WTC11 (cell line): ENCODE measurements at regions not wholly inside any gene's neighbourhood (a gene's known extent, or its start where the extent isn't known, plus 50 kb on each side); places are given as distances from the start of the nearest gene placed in this dataset.

Source experiments
- ATAC-seq: fragments of 200-7000 bp; cut with Tn5 transposase; 2 replicates; pipeline ENCODE4 v1.10.0; 2021; ENCODE audit warnings: mild to moderate bottlenecking, moderate library complexity
- CTCF ChIA-PET: fragments of 300-600 bp; sonication (Branson Sonifier 250); formaldehyde crosslinking; loops from one replicate; lab custom pipeline; 2021; ENCODE audit warnings: antibody characterized with exemption; lab: Charles Lee
- POLR2A ChIA-PET: fragments of 350-600 bp; sonication (Branson Sonifier 250); formaldehyde crosslinking; loops from one replicate; lab custom pipeline; 2021; ENCODE audit warnings: antibody characterized with exemption; lab: Charles Lee
- DNase-seq: peaks from one replicate; pipeline ENCODE4 v3.0.0; 2021; ENCODE audit warnings: low spot score
- H3K27ac Mint-ChIP-seq: 2 replicates; pipeline ENCODE4 v1.8.0; 2021; ENCODE audit warnings: mixed read lengths
- H3K27me3 Mint-ChIP-seq: 2 replicates; pipeline ENCODE4 v1.8.0; 2021; ENCODE audit warnings: low read depth, mild to moderate bottlenecking, moderate library complexity, mixed read lengths
- H3K36me3 Mint-ChIP-seq: 2 replicates; pipeline ENCODE4 v1.8.0; 2021; ENCODE audit warnings: mixed read lengths
- H3K4me1 Mint-ChIP-seq: 2 replicates; pipeline ENCODE4 v1.8.0; 2022; ENCODE audit warnings: mixed read lengths
- H3K4me3 Mint-ChIP-seq: 2 replicates; pipeline ENCODE4 v1.8.0; 2021; ENCODE audit warnings: mild to moderate bottlenecking, moderate library complexity, mixed read lengths
- H3K9me3 Mint-ChIP-seq: 2 replicates; pipeline ENCODE4 v1.8.0; 2021; ENCODE audit warnings: mixed read lengths
- ATF1 ChIP-seq: sonication (generic); formaldehyde crosslinking; IDR thresholded peaks from 2 replicates; pipeline ENCODE4 v1.8.1; 2023; ENCODE audit warnings: mild to moderate bottlenecking, moderate library complexity, missing genetic modification reagents
- ELF4 ChIP-seq: sonication (generic); formaldehyde crosslinking; IDR thresholded peaks from 2 replicates; pipeline ENCODE4 v1.8.1; 2022; ENCODE audit warnings: low read depth, mild to moderate bottlenecking, moderate library complexity, missing genetic modification reagents
- FOXJ3 ChIP-seq: sonication (generic); formaldehyde crosslinking; IDR thresholded peaks from 2 replicates; pipeline ENCODE4 v1.9.0; 2021; ENCODE audit warnings: missing genetic modification reagents, mild to moderate bottlenecking, borderline replicate concordance
- FOXK1 ChIP-seq: sonication (generic); formaldehyde crosslinking; IDR thresholded peaks from 2 replicates; pipeline ENCODE4 v1.8.0; 2022; ENCODE audit warnings: mild to moderate bottlenecking, moderate library complexity, missing genetic modification reagents
- FOXP4 ChIP-seq: sonication (generic); formaldehyde crosslinking; IDR thresholded peaks from 2 replicates; pipeline ENCODE4 v1.8.0; 2022; ENCODE audit warnings: mild to moderate bottlenecking, missing genetic modification reagents
- JAZF1 ChIP-seq: fragments of 250-450 bp; sonication (Bioruptor Pico); IDR thresholded peaks from 2 replicates; pipeline ENCODE4 v1.9.0; 2021; ENCODE audit warnings: moderate library complexity, mild to moderate bottlenecking, inconsistent platforms
- MLX ChIP-seq: sonication (generic); formaldehyde crosslinking; IDR thresholded peaks from 2 replicates; pipeline ENCODE4 v1.8.1; 2023; ENCODE audit warnings: mild to moderate bottlenecking, missing genetic modification reagents, moderate library complexity
- MYBL2 ChIP-seq: sonication (generic); formaldehyde crosslinking; IDR thresholded peaks from 2 replicates; pipeline ENCODE4 v1.8.1; 2023; ENCODE audit warnings: mild to moderate bottlenecking, moderate library complexity, missing genetic modification reagents
- NR2C2 ChIP-seq: sonication (generic); formaldehyde crosslinking; IDR thresholded peaks from 2 replicates; pipeline ENCODE4 v1.8.0; 2022; ENCODE audit warnings: mild to moderate bottlenecking, missing genetic modification reagents
- NR3C1 ChIP-seq: sonication (generic); formaldehyde crosslinking; conservative IDR thresholded peaks from 2 replicates; pipeline ENCODE4 v1.8.1; 2023; ENCODE audit warnings: low read depth, mild to moderate bottlenecking, missing genetic modification reagents
- RELA ChIP-seq: sonication (generic); formaldehyde crosslinking; IDR thresholded peaks from 2 replicates; pipeline ENCODE4 v1.8.1; 2022; ENCODE audit warnings: missing genetic modification reagents, mild to moderate bottlenecking, borderline replicate concordance
- SMAD4 ChIP-seq: sonication (generic); formaldehyde crosslinking; IDR thresholded peaks from 2 replicates; pipeline ENCODE4 v1.8.0; 2022; ENCODE audit warnings: mild to moderate bottlenecking, missing genetic modification reagents
- ZNF232 ChIP-seq: sonication (generic); formaldehyde crosslinking; IDR thresholded peaks from 2 replicates; pipeline ENCODE4 v1.8.0; 2022; ENCODE audit warnings: mild to moderate bottlenecking, missing genetic modification reagents
- ZNF281 ChIP-seq: sonication (generic); formaldehyde crosslinking; IDR thresholded peaks from 2 replicates; pipeline ENCODE4 v1.8.0; 2023; ENCODE audit warnings: mild to moderate bottlenecking, missing genetic modification reagents
- ZNF416 ChIP-seq: fragments of 250-450 bp; sonication (Bioruptor Pico); IDR thresholded peaks from 2 replicates; pipeline ENCODE4 v1.9.0; 2021; ENCODE audit warnings: mild to moderate bottlenecking, inconsistent platforms
- ZNF423 ChIP-seq: fragments of 250-450 bp; sonication (Bioruptor Pico); IDR thresholded peaks from 2 replicates; pipeline ENCODE4 v2.1.2; 2022; ENCODE audit warnings: mild to moderate bottlenecking, moderate library complexity
- ZNF425 ChIP-seq: fragments of 250-450 bp; sonication (Bioruptor Pico); conservative IDR thresholded peaks from 2 replicates; pipeline ENCODE4 v1.9.0; 2021; ENCODE audit warnings: mild to moderate bottlenecking
- ZNF512 ChIP-seq: sonication (generic); formaldehyde crosslinking; IDR thresholded peaks from 2 replicates; pipeline ENCODE4 v1.8.1; 2022; ENCODE audit warnings: missing genetic modification reagents, borderline replicate concordance
- ZSCAN18 ChIP-seq: fragments of 250-450 bp; sonication (Bioruptor Pico); IDR thresholded peaks from 2 replicates; pipeline ENCODE4 v2.1.2; 2022; ENCODE audit warnings: mild to moderate bottlenecking, moderate library complexity

GRCh38 chr7:106346678-106347217, 62.0 kb upstream of the NAMPT start (continued):
- TF ChIP-seq ZNF281 (CRISPR knock-in tag), result no peak
- TF ChIP-seq ZNF416 (CRISPR knock-in tag), result no peak
- no peak for TF ChIP-seq ELF4 (CRISPR knock-in tag)
- TF ChIP-seq MLX (CRISPR knock-in tag), result no peak
- TF ChIP-seq FOXJ3 (CRISPR knock-in tag), result no peak
- TF ChIP-seq NR2C2 (CRISPR knock-in tag), result no peak
- no peak for TF ChIP-seq NR3C1
- no peak for TF ChIP-seq ZNF512
- TF ChIP-seq ATF1 (CRISPR knock-in tag), result no peak
- TF ChIP-seq ZSCAN18 (CRISPR knock-in tag), result no peak

- CTCF ChIA-PET, result no interaction called here
- H3K27me3 Mint-ChIP-seq, result peaks cover 3% of the 10 kb centered on the region
- POLR2A ChIA-PET, result no interaction called here
- H3K4me3 Mint-ChIP-seq, result no peak overlapping the region
- H3K4me1 Mint-ChIP-seq, result no peaks in the 10 kb centered on the region
- H3K27ac Mint-ChIP-seq, result no peak overlapping the region
- ATAC-seq (no peak), DNase-seq (no peak)
- peaks cover 60% of the 10 kb centered on the region for H3K9me3 Mint-ChIP-seq
- peaks cover 18% of the 10 kb centered on the region for H3K36me3 Mint-ChIP-seq
- TF ChIP-seq RELA (CRISPR knock-in tag) (no peak), ZNF423 (CRISPR knock-in tag) (no peak), ZNF232 (CRISPR knock-in tag) (no peak), MYBL2 (CRISPR knock-in tag) (no peak), ZNF416 (CRISPR knock-in tag) (no peak), SMAD4 (CRISPR knock-in tag) (no peak), ELF4 (CRISPR knock-in tag) (no peak)
Measured at GRCh38 chr7:106346167-106346677, 61.4 kb upstream of the NAMPT start.

- Mint-ChIP-seq H3K4me3 (no peak overlapping the region), H3K27me3 (peaks cover 3% of the 10 kb centered on the region), H3K27ac (no peak overlapping the region), H3K4me1 (no peaks in the 10 kb centered on the region), H3K9me3 (peaks cover 63% of the 10 kb centered on the region), H3K36me3 (peaks cover 23% of the 10 kb centered on the region)
- DNase-seq (no peak), ATAC-seq (no peak)
- ChIA-PET POLR2A (no interaction called here), CTCF (no interaction called here)
- TF ChIP-seq FOXP4 (CRISPR knock-in tag) (no peak), ZNF425 (CRISPR knock-in tag) (no peak), ELF4 (CRISPR knock-in tag) (no peak), FOXK1 (CRISPR knock-in tag) (no peak), JAZF1 (CRISPR knock-in tag) (no peak)
Measured at GRCh38 chr7:106345421-106346166, 60.8 kb upstream of the NAMPT start.
